HCT116 (cell line): ENCODE measurements at regions not wholly inside any gene's neighbourhood (a gene's known extent, or its start where the extent isn't known, plus 50 kb on each side); places are given as distances from the start of the nearest gene placed in this dataset.

ENCODE experiments used
- ATAC-seq: fragments of 200-7000 bp; cut with Tn5 transposase; 2 replicates; pipeline ENCODE4 v1.9.1; 2020; ENCODE audit warnings: mild to moderate bottlenecking, moderate library complexity
- BruUV-seq: library from RNA; stranded (reverse); fragments of 400-500 nt; replicated peaks from 2 replicates; lab custom pipeline; 2021; lab: Mats Ljungman, UMichigan
- CTCF ChIA-PET: fragments of 300-600 bp; sonication (Branson Sonifier 250); formaldehyde crosslinking; loops from one replicate; lab custom pipeline; 2021; ENCODE audit warnings: antibody characterized with exemption; lab: Charles Lee
- POLR2A ChIA-PET: fragments of 300-600, 350-600 bp; sonication (Branson Sonifier 250); formaldehyde crosslinking; loops from one replicate; lab custom pipeline; 2021; ENCODE audit warnings: antibody characterized with exemption; lab: Charles Lee
- RAD21 ChIA-PET, 2 experiments: fragments of 300-600 bp; sonication (Branson Sonifier 250); formaldehyde crosslinking; loops; one replicate each; lab custom pipeline; 2023; ENCODE audit warnings: low total read pairs in 2 of 2; ENCODE audit not compliant: uncharacterized antibody in 2 of 2, unreplicated experiment in 2 of 2, low non-redundant PET in 1 of 2; lab: Charles Lee
- DNase-seq: peaks from one replicate; pipeline ENCODE4 v3.0.0-alpha.2; 2010; ENCODE audit warnings: low read depth, low spot score
- H2AFZ ChIP-seq: fragments of 200-600 bp; shearing (Covaris generic), sonication (generic); 2 replicates; pipeline ENCODE4 v1.6.1; 2017; ENCODE audit warnings: low read depth, mixed run types, mixed read lengths, antibody characterized with exemption, low read length; ENCODE audit not compliant: poor library complexity, severe bottlenecking
- H3K27ac ChIP-seq: 2 replicates; pipeline ENCODE4 v1.5.1; 2012; ENCODE audit warnings: low read depth, low read length
- H3K27me3 ChIP-seq: fragments of 200-600 bp; sonication (generic); 2 replicates; pipeline ENCODE4 v1.6.1; 2016; ENCODE audit warnings: mixed run types, low read length, mixed read lengths; ENCODE audit not compliant: insufficient read depth
- H3K36me3 ChIP-seq, 2 experiments: fragments of 200-500 bp in 1 of 2; fragments of 200-600 bp in 1 of 2; sonication (Bioruptor generic) in 1 of 2; sonication (generic) in 1 of 2; 2 replicates each; pipeline versions ENCODE4 v1.5.1 to v1.6.1; 2014 to 2016; ENCODE audit warnings: low read length in 2 of 2, inconsistent platforms in 1 of 2, mixed read lengths in 1 of 2, mixed run types in 1 of 2; ENCODE audit not compliant: insufficient read depth in 2 of 2, control insufficient read depth in 1 of 2
- H3K4me1 ChIP-seq, 2 experiments: fragments of 200-600 bp in 1 of 2; sonication (generic) in 1 of 2; 2 replicates each; pipeline versions ENCODE4 v1.5.1 to v1.6.1; 2012 to 2017; ENCODE audit warnings: low read length in 2 of 2, inconsistent platforms in 1 of 2, mild to moderate bottlenecking in 1 of 2, mixed read lengths in 1 of 2, mixed run types in 1 of 2, moderate library complexity in 1 of 2; ENCODE audit not compliant: insufficient read depth in 2 of 2, control insufficient read depth in 1 of 2
- H3K4me2 ChIP-seq: fragments of 200-600 bp; sonication (generic); 2 replicates; pipeline ENCODE4 v1.6.1; 2017; ENCODE audit warnings: mixed run types, low read length, mixed read lengths
- H3K4me3 ChIP-seq, 2 experiments: fragments of 200-600 bp in 1 of 2; sonication (generic) in 1 of 2; replicated peaks in 1 of 2; 2 replicates each; pipeline ENCODE4 v1.5.1; 2011 to 2016; ENCODE audit warnings: low read length in 2 of 2, control low read depth in 1 of 2, low read depth in 1 of 2, mild to moderate bottlenecking in 1 of 2, mixed read lengths in 1 of 2, mixed run types in 1 of 2
- H3K79me2 ChIP-seq: fragments of 200-600 bp; sonication (generic); 2 replicates; pipeline ENCODE4 v1.6.1; 2017; ENCODE audit warnings: mild to moderate bottlenecking, mixed run types, low read length, moderate library complexity, mixed read lengths; ENCODE audit not compliant: insufficient read depth
- H3K9ac ChIP-seq: fragments of 200-600 bp; sonication (generic); 2 replicates; pipeline ENCODE4 v1.6.1; 2016; ENCODE audit warnings: low read length, mixed read lengths
- H3K9me2 ChIP-seq: fragments of 200-600 bp; sonication (generic), shearing (Covaris generic); 2 replicates; pipeline ENCODE4 v1.6.1; 2017; ENCODE audit warnings: mixed run types, mild to moderate bottlenecking, moderate library complexity; ENCODE audit not compliant: insufficient read depth
- H3K9me3 ChIP-seq, 2 experiments: fragments of 200-500 bp in 1 of 2; fragments of 200-600 bp in 1 of 2; sonication (Bioruptor generic) in 1 of 2; sonication (generic) in 1 of 2; 2 replicates each; pipeline ENCODE4 v1.6.1; 2014 to 2017; ENCODE audit warnings: low read length in 2 of 2, mixed read lengths in 2 of 2, inconsistent platforms in 1 of 2, low read depth in 1 of 2, mild to moderate bottlenecking in 1 of 2, mixed run types in 1 of 2, moderate library complexity in 1 of 2; ENCODE audit not compliant: control insufficient read depth in 1 of 2, insufficient read depth in 1 of 2
- H4K20me1 ChIP-seq: fragments of 200-600 bp; sonication (generic), shearing (Covaris generic); 2 replicates; pipeline ENCODE4 v1.6.1; 2017; ENCODE audit warnings: mixed run types, mild to moderate bottlenecking, moderate library complexity; ENCODE audit not compliant: insufficient read depth
- EGR1 ChIP-seq: IDR thresholded peaks from 2 replicates; pipeline ENCODE4 v1.6.1; 2012; ENCODE audit warnings: low read depth
- SP1 ChIP-seq: IDR thresholded peaks from 2 replicates; pipeline ENCODE4 v1.6.1; 2012; ENCODE audit warnings: low read depth
- intact Hi-C: fragments of 100-400 bp; cut with micrococcal nuclease; formaldehyde crosslinking; loops from 2 replicates; pipeline ENCODE4 v1.10.0; 2022

- Histone ChIP-seq H3K4me2 (no peak overlapping the region), H3K36me3 (no peaks in the 10 kb centered on the region)
Measured at GRCh38 chr7:15737601-15738000, 51.1 kb upstream of the MEOX2 start.

More at GRCh38 chr7:15737601-15738000, 51.1 kb upstream of the MEOX2 start:
- H3K9me2 ChIP-seq: no peaks in the 10 kb centered on the region; the same call in 1 of the 2 replicates
- no peaks in the 10 kb centered on the region for H3K9me3 ChIP-seq
- ATAC-seq (no peak), DNase-seq (no peak)
- BruUV-seq: no TSS peak
- H3K4me3 ChIP-seq: no peak overlapping the region
- ChIA-PET CTCF (interaction anchor here (1.1 kb wide), 1 partner anchor 17 kb away, joined by 4 read pairs; no protein-coding TSS in a partner anchor), RAD21 (no interaction called here), POLR2A (no interaction called here)
- no peaks in the 10 kb centered on the region for H3K27me3 ChIP-seq
- no peak overlapping the region for H2AFZ ChIP-seq
- H3K4me1 ChIP-seq: no peaks in the 10 kb centered on the region
- no peak overlapping the region for H3K9ac ChIP-seq
- intact Hi-C loops: no loop called here
- no peak overlapping the region for H3K27ac ChIP-seq
- H4K20me1 ChIP-seq: no peaks in the 10 kb centered on the region
- TF ChIP-seq EGR1: no peak
- TF ChIP-seq SP1: no peak
- H3K79me2 ChIP-seq: no peaks in the 10 kb centered on the region
